ENCODE measurements at regions not wholly inside any gene's neighbourhood (a gene's known extent, or its start where the extent isn't known, plus 50 kb on each side); places are given as distances from the start of the nearest gene placed in this dataset.

DNA sequence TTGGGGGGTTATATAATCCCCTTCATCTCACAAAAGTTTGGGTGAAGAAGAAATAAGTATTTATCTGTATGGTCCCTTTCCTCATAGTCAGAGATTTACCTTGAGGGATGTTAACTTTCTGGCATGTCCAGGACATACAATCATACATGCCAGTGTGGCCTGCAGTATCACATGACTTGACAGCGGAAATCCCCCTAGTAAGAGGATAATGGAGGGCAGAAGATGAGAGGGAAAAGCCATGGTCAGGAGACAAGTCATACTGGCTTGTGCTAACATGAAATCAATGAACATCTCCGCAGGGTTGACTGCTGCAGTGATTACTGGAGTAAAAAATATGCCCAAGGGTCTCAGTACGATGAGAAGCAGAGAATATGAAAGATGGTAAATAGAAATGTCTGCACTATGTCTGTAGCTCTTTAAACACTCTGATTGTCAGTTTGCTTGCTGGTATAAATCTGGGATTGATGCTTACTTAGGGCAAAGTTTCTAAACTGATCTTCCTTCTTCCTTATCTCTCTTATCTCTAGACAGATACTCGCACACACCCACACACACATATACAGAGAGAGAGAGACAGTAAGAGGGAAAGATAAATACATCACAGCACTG, 1385.6 kb upstream of the ADGRL3 start:
- no peak for TF ChIP-seq POLR2AphosphoS5 (IDR thresholded peaks at IDR 0.05)
- no peak for TF ChIP-seq EP300 (IDR thresholded peaks at IDR 0.05)
